ES-I3 (cell line): ENCODE measurements at regions not wholly inside any gene's neighbourhood (a gene's known extent, or its start where the extent isn't known, plus 50 kb on each side); places are given as distances from the start of the nearest gene placed in this dataset.
"Not testable (repeated sequence)": the region's sequence is repeated elsewhere in the genome, so short reads cannot be mapped to it uniquely, and the experiment has no call there.

Source experiments
- H3K36me3 ChIP-seq: 2 replicates; pipeline ENCODE4 v1.6.1; 2013; ENCODE audit warnings: mild to moderate bottlenecking, low read length, control low read depth, moderate library complexity; ENCODE audit not compliant: insufficient read depth
- H3K4me1 ChIP-seq: 2 replicates; pipeline ENCODE4 v1.6.1; 2013; ENCODE audit warnings: mild to moderate bottlenecking, control low read depth, low read length; ENCODE audit not compliant: insufficient read depth
- H3K9ac ChIP-seq: 2 replicates; pipeline ENCODE4 v1.6.1; 2013; ENCODE audit warnings: low read depth, mild to moderate bottlenecking, low read length, moderate library complexity
- H3K9me3 ChIP-seq: 2 replicates; pipeline ENCODE4 v1.6.1; 2013; ENCODE audit warnings: mild to moderate bottlenecking, low read length, moderate library complexity; ENCODE audit not compliant: control insufficient read depth, insufficient read depth

DNA sequence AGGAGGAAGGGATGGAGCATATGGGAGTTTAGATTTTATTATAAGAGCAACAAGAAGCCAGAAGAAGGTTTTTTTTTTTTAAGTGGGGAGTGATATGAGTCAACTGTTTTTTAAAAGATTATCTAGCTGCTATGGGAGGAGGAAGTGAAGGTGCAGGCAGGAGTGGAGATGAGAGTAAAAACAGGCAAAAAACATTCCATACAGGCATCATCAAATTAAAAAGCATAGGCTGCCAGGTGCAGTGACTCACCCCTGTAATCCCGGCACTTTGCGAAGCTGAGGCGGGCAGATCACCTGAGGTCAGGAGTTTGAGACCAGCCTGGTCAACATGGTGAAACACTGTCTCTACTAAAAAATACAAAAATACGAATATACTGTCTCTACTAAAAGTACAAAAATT is 368.4 kb upstream of the MTNR1B start:
- Histone ChIP-seq H3K9ac (no peak overlapping the region), H3K4me1 (no peaks in the 10 kb centered on the region), H3K9me3 (no peaks in the 10 kb centered on the region), H3K36me3 (no peaks in the 10 kb centered on the region)

DNA sequence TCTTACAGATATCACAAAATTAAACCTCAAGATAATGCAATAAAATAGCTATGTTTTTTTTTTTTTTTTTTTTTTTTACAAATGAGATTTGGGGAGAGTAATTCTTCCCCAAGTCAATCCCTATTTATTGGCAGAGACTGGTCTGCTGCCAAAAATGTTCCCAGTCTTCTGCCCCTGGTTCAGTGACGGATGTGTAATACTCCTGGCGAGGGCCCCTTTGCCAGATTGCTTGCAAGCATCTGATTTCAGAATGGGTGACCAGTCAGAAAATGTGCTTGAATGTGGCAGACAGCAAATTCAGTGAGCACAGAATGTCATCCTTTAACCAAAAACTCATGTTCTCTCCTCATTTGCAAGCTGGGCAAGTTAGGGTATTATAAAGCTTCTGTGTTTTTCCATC is 363.8 kb upstream of the MTNR1B start:
- no peaks in the 10 kb centered on the region for H3K4me1 ChIP-seq
- H3K9ac ChIP-seq, result no peak overlapping the region
- H3K36me3 ChIP-seq, result no peaks in the 10 kb centered on the region
- H3K9me3 ChIP-seq, result no peaks in the 10 kb centered on the region

DNA sequence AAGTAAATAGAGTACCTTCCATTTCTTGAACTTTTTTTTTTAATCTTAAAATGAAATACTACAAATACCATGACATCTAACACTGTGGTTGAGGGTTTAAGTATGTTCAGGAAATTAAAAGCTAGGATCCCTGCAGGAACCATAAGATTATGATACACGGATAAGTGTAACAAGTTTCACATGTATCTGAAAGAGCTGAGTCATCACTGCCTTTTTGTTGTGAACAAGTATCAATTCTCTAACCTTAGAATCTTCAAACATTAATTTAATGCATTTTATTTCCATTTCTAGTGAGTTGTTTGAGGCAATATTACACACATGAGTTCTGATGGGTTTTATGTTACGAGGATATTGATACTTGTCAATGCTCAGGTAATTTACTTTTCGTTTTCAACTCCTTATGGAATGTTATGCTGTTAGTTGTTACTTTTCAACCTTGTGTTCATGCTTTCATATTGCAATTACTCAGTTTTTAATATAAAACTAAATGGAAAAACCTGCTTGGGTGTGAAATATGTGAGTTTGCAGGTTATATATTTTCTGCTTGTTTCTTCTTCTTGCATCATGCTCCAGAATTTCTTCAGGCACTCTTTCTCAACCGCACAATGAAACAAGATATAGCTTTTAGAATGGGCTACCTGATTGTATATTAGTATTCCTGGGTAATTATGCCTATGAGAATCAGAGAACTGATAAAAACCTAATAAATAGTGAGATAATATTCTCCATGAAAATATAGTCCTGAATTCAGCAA is 361.3 kb upstream of the MTNR1B start:
- Histone ChIP-seq H3K9me3 (no peaks in the 10 kb centered on the region), H3K4me1 (no peaks in the 10 kb centered on the region), H3K36me3 (no peaks in the 10 kb centered on the region), H3K9ac (no peak overlapping the region)

DNA sequence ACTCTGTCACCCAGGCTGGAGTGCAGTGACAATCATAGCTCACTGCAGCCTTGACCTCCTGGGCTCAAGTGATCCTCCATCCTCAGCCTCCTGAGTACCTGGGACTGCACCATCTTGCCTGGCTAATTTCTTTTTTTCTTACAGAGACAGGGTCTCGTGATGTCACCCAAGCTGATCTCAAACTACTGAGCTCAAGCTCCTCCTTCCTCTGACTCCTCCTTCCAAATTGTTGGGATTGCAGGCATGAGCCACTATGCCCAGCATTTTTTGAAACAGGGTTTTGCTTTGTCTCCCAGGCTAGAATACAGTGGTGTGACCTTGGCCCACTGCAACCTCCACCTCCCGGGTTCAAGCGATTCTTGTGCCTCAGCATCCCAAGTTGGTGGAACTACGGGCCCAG is 358.3 kb upstream of the MTNR1B start:
- H3K36me3 ChIP-seq, result no peaks in the 10 kb centered on the region
- no peaks in the 10 kb centered on the region for H3K9me3 ChIP-seq
- no peak overlapping the region for H3K9ac ChIP-seq
- H3K4me1 ChIP-seq, result no peaks in the 10 kb centered on the region

DNA sequence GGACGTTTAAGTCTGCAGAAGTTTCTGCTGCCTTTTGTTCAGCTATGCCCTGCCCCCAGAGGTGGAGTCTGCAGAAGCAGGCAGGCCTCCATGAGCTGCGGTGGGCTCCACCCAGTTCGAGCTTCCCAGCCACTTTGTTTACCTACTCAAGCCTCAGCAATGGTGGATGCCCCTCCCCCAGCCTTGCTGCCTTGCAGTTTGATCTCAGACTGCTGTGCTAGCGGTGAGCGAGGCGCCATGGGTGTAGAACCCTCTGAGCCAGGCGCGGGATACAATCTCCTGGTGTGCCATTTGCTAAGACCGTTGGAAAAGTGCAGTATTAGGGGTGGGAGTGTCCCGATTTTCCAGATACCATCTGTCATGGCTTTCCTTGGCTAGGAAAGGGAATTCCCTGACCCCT is 351.4 kb upstream of the MTNR1B start:
- H3K4me1 ChIP-seq, H3K9ac ChIP-seq, H3K36me3 ChIP-seq, H3K9me3 ChIP-seq: not testable (repeated sequence)

DNA sequence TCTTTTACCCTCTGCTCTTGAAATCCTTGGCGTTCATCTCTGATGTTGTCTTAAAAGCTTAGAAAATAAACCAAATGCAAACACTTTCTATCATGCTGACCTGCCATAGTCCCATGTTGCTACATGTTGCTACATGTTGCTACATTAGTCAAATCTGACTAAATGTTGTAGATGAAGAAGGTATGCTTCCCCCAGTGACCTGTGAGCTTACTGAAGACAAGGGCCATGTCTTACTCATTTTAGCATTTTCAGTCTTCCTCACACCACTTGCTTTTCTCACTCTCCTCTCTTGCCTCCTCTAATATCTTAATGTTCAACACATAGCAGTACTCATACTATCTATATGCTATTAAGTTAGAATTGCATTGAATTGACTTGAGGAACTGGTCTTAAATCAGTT is 346.4 kb upstream of the MTNR1B start:
- no peaks in the 10 kb centered on the region for H3K9me3 ChIP-seq
- no peaks in the 10 kb centered on the region; the same call in 1 of the 2 replicates for H3K36me3 ChIP-seq
- H3K9ac ChIP-seq, result no peak overlapping the region
- no peaks in the 10 kb centered on the region for H3K4me1 ChIP-seq

DNA sequence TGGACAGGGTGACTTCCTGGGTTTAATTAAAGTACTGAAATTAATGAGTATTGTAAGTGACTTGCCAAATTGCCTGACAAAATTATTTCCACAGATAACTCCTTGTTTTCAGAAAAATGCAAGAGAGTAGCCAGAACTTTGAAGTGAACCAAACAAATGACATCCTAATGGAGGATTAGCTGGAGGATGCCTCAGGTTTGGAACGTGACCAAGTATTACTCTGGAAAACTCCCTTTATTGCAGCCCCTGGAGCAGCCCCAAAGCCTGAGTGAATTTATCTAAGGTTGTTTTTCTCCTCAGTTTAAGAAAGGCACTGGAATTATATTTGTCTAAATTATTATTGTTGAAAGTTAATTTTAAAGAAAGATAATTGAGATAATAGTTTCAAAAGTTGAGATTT is 343.6 kb upstream of the MTNR1B start:
- H3K9me3 ChIP-seq, result no peaks in the 10 kb centered on the region
- no peaks in the 10 kb centered on the region; the same call in 1 of the 2 replicates for H3K36me3 ChIP-seq
- no peaks in the 10 kb centered on the region for H3K4me1 ChIP-seq
- no peak overlapping the region for H3K9ac ChIP-seq

DNA sequence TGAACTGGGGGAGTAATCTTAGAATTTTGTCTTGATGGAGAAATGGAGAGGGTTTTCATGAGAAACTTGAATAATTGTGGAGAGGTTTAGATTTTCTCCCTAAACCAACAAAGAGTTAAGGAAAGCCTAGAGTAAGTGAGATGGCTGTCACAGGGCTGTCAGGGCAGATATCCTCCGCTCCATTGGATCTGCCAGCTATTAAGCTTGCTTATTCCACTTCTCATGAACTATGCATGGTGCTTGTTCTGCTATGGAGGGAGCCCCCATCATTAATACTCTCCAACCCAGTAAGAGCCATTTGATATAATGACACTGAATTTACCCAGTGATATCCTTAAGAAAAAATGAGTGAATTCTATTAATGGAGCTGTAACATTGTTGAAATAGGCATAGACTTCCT is 342.8 kb upstream of the MTNR1B start:
- H3K9me3 ChIP-seq, result no peaks in the 10 kb centered on the region
- no peak overlapping the region for H3K9ac ChIP-seq
- H3K36me3 ChIP-seq, result no peaks in the 10 kb centered on the region; the same call in 1 of the 2 replicates
- H3K4me1 ChIP-seq, result no peaks in the 10 kb centered on the region

DNA sequence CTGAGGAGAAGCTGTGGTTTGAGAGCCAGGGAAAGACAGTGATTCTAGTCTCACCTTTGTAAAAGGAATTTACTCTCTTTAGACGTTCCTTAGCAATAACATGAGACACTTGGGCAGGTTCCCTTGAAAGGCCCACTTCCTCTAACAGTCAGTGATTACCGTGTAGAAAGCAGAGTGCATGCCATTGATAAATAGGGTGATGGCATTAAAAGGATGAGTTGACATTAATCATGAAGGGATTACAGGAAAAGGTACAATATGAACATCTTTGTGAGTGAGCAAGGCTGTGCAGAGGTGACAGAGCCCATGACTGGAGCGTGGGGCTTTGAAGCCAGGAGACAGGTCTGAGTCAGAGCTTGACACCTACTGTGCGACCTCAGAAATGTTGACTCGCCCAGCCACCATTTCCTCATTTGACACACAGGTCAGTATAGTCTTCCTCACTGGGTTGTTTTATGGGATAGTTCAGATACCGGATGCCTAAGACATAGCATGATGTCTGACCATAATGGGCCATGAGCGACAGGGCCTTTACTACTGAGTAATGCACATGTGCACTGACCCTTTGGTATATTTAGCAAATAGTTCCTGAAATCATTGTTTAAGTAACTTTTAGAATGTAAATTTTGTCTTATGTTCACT is 341.7 kb upstream of the MTNR1B start:
- H3K9ac ChIP-seq, result no peak overlapping the region
- H3K9me3 ChIP-seq, result no peaks in the 10 kb centered on the region
- H3K4me1 ChIP-seq, result no peaks in the 10 kb centered on the region
- no peaks in the 10 kb centered on the region; the same call in 1 of the 2 replicates for H3K36me3 ChIP-seq

DNA sequence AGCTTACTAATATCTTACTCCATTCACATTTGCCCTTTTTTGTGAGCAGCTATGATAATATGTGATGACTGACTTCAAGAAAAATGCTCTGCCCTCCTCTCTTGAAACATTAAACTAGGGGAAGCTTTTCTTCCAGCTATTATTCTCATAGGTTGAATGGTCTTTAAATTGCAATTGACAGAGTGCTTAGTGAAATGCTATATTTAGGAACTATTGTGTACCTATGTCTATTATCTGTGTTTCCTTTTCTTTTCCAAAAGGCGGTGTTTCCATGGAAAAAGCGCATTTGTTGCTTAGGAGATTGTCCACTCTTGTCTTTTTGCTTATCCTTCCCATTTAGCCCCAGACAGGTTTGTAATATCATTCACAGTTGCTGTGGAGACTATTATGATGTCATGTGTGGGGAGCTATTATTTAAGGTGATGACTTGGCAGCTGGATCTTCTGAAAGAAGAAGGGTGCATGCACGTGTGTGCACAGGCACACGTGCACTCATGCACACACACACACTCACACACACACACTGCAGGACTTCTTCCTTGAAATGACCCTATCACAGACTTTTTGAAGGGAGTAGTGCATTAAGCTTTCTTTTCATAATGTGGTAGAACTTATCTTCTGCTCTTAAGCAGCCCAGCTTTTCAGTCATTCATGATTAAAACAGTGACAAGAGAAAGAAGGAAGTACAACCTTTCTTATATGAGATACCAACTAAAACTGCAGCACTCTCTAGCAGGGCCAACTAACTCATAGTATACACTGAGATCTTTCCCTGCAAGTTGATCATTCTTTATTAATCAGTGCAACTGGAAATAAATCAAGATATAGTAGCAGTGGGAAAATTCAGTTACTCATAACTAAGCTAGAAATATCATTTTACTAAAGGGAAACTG is 340.8 kb upstream of the MTNR1B start:
- no peaks in the 10 kb centered on the region for H3K9me3 ChIP-seq
- H3K36me3 ChIP-seq, result no peaks in the 10 kb centered on the region; the same call in 1 of the 2 replicates
- no peak overlapping the region for H3K9ac ChIP-seq
- H3K4me1 ChIP-seq, result no peaks in the 10 kb centered on the region

DNA sequence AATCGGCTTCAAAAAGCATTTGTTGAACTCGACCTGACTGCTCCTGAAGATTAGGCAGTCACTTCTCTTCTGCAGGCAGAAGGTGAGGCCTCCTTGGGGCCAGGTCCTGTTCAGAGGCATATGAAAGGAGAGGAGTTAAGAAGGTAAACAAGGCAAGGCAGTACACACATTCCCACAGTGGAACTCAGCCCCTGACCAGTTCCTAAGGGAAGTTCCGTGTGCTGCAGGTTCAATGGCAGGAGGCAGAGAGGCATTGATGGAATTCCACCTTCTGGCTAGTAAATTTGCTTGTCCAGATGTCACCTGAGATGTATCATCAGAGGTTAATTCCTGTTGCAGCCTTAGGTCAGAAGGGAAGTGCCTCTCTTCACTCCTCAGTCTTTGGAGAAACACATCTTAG is 337.0 kb upstream of the MTNR1B start:
- Histone ChIP-seq H3K9me3 (no peaks in the 10 kb centered on the region), H3K9ac (no peak overlapping the region), H3K36me3 (no peaks in the 10 kb centered on the region), H3K4me1 (no peaks in the 10 kb centered on the region)

DNA sequence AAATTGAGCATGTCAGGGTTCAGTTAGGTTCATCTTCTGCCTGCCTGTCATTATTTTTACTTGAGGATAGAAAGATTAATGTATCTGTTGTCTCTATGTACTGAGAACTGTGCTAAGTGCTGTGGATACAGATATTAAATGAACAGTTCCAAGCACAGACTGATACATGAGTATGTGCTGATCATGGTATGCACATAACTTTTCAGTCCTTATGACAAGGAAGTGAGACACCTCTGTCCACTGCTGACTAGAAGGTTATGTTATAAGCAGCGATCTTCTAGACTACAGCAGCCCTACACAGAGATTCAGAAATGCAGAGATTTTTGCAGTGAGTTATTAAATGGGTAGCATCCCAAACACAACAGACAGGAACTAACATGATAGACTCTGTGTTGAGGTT is 335.6 kb upstream of the MTNR1B start:
- H3K36me3 ChIP-seq, result no peaks in the 10 kb centered on the region
- no peaks in the 10 kb centered on the region for H3K4me1 ChIP-seq
- H3K9ac ChIP-seq, result no peak overlapping the region
- no peaks in the 10 kb centered on the region for H3K9me3 ChIP-seq

DNA sequence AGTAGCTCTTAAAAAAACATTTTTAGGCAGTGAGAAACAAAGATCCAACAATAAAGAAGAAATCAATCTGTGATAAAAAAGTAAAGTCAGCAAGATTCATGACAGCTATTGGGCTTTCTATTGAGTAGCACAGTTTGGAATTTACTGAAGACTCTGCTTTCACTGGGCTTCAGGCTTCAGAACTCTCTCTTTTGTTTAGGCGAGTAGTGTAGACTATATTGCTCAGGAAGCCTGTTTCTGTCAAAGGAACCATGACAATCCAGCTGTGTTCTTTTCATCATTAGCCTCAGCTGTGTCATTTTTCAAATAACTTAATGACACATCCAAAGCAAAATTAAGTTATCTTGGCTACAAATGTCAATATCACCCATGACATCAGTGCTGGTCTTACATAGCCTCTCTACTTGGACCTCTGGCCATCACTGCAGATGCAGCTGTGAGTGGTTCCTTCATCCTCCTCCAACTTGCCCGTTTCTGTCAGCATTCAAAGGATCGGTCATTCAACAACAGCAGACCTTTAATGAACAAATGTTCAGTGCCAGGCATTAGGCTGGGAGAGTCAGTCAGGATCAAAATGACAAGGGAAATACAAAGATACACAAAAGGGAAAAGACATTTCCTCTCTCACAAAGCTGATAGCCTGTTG is 332.8 kb upstream of the MTNR1B start:
- Histone ChIP-seq H3K9ac (no peak overlapping the region), H3K36me3 (no peaks in the 10 kb centered on the region), H3K9me3 (no peaks in the 10 kb centered on the region), H3K4me1 (no peaks in the 10 kb centered on the region)

DNA sequence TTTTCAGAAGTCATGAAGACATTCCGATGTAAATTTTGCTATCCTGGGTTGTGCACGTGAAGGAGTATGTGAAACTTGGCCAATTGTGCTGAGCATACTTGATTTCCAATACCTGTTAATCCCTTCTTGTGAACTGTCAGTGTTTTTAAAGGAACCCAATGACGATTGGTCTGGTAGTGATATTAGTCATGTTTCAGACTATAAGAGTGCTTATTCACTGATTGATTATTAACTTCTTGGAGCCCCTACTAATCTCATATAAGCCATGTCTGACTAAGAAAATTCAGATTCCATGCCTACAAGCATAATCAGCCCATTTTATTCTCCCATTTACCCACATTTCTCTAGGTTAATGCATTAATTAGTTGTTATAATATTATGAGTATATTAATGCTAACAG is 330.8 kb upstream of the MTNR1B start:
- H3K36me3 ChIP-seq, result no peaks in the 10 kb centered on the region
- no peak overlapping the region for H3K9ac ChIP-seq
- no peaks in the 10 kb centered on the region for H3K4me1 ChIP-seq
- H3K9me3 ChIP-seq, result no peaks in the 10 kb centered on the region
